SU-DHL-6 (cell line): ENCODE measurements at regions not wholly inside any gene's neighbourhood (a gene's known extent, or its start where the extent isn't known, plus 50 kb on each side); places are given as distances from the start of the nearest gene placed in this dataset.

Experiments
- H2AFZ ChIP-seq: fragments of 200-600 bp; sonication (generic); 2 replicates; pipeline ENCODE4 v1.6.1; 2014; ENCODE audit warnings: low read depth, mild to moderate bottlenecking, moderate library complexity, mixed read lengths, antibody characterized with exemption, low read length; ENCODE audit not compliant: severe bottlenecking
- H3F3A ChIP-seq: fragments of 200-600 bp; shearing (Covaris generic); 2 replicates; pipeline ENCODE4 v1.6.0; 2016; ENCODE audit warnings: antibody characterized with exemption, mild to moderate bottlenecking; ENCODE audit not compliant: insufficient read depth
- H3K27ac ChIP-seq: fragments of 200-600 bp; sonication (generic); 2 replicates; pipeline ENCODE4 v1.5.1; 2016; ENCODE audit warnings: low read depth, mild to moderate bottlenecking, low read length, moderate library complexity, mixed read lengths
- H3K27me3 ChIP-seq: fragments of 200-600 bp; sonication (generic), shearing (Covaris generic); 2 replicates; pipeline ENCODE4 v1.6.0; 2014; ENCODE audit warnings: mild to moderate bottlenecking, low read length
- H3K36me3 ChIP-seq: fragments of 200-600 bp; sonication (generic); 2 replicates; pipeline ENCODE4 v1.6.1; 2014; ENCODE audit warnings: mild to moderate bottlenecking, low read length, mixed read lengths
- H3K4me2 ChIP-seq: fragments of 300-600, 200-600 bp; shearing (Covaris generic), sonication (generic); 2 replicates; pipeline ENCODE4 v1.6.0; 2014; ENCODE audit warnings: low read length, low read depth, mild to moderate bottlenecking; ENCODE audit not compliant: poor library complexity, severe bottlenecking
- H3K4me3 ChIP-seq: fragments of 200-600 bp; sonication (generic); 2 replicates; pipeline ENCODE4 v1.5.1; 2014; ENCODE audit warnings: antibody characterized with exemption, low read length, mild to moderate bottlenecking, mixed read lengths; ENCODE audit not compliant: insufficient read depth, poor library complexity, severe bottlenecking
- H3K79me2 ChIP-seq: fragments of 200-600 bp; sonication (generic); 2 replicates; pipeline ENCODE4 v1.6.1; 2014; ENCODE audit warnings: mild to moderate bottlenecking, low read length, moderate library complexity; ENCODE audit not compliant: insufficient read depth
- H3K9ac ChIP-seq: fragments of 200-600 bp; sonication (generic); 2 replicates; pipeline ENCODE4 v1.7.0; 2014; ENCODE audit warnings: mild to moderate bottlenecking, low read length
- H3K9me2 ChIP-seq: fragments of 200-600 bp; sonication (generic); replicated peaks from 2 replicates; pipeline ENCODE4 v1.6.1; 2014; ENCODE audit warnings: low read length; ENCODE audit not compliant: insufficient read depth
- H3K9me3 ChIP-seq: fragments of 200-600 bp; sonication (generic); 2 replicates; pipeline ENCODE4 v1.6.1; 2014; ENCODE audit warnings: low read length, mixed read lengths; ENCODE audit not compliant: insufficient read depth
- H4K20me1 ChIP-seq: fragments of 200-600 bp; sonication (generic); 2 replicates; pipeline ENCODE4 v1.6.1; 2014; ENCODE audit warnings: low read depth, mild to moderate bottlenecking, antibody characterized with exemption, low read length, moderate library complexity, mixed read lengths
- CTCF ChIP-seq: fragments of 200-600 bp; sonication (generic); IDR thresholded peaks from one replicate; pipeline ENCODE4 v1.5.1; 2017; ENCODE audit warnings: antibody characterized with exemption, mild to moderate bottlenecking, low read length, moderate library complexity; ENCODE audit not compliant: insufficient read depth, poor library complexity, severe bottlenecking
- EZH2phosphoT487 ChIP-seq: fragments of 200-600 bp; sonication (generic), shearing (Covaris generic); conservative IDR thresholded peaks from 2 replicates; pipeline ENCODE4 v1.6.1; 2018; ENCODE audit warnings: mild to moderate bottlenecking, antibody characterized with exemption, low read length, moderate library complexity, mixed read lengths

- Histone ChIP-seq H3K4me2 (no peak overlapping the region), H3K79me2 (no peaks in the 10 kb centered on the region), H3F3A (no peaks in the 10 kb centered on the region), H3K9me2 (no peaks in the 10 kb centered on the region), H3K36me3 (no peaks in the 10 kb centered on the region), H3K27me3 (no peaks in the 10 kb centered on the region), H3K27ac (no peak overlapping the region), H3K9me3 (no peaks in the 10 kb centered on the region), H3K9ac (no peak overlapping the region), H2AFZ (no peak overlapping the region), H3K4me3 (no peak overlapping the region), H4K20me1 (no peaks in the 10 kb centered on the region; the same call in 1 of the 2 replicates)
- no peak for TF ChIP-seq CTCF
- no peak for TF ChIP-seq EZH2phosphoT487
These were observed 168.1 kb upstream of the STAC start for GRCh38 chr3:36212251-36212650.

GRCh38 chr3:36214460-36214859 lies 165.8 kb upstream of the STAC start:
- Histone ChIP-seq H2AFZ (no peak overlapping the region), H3K79me2 (no peaks in the 10 kb centered on the region), H3K4me2 (no peak overlapping the region), H3K4me3 (no peak overlapping the region), H3K9me3 (no peaks in the 10 kb centered on the region), H3K36me3 (no peaks in the 10 kb centered on the region), H3F3A (no peaks in the 10 kb centered on the region), H4K20me1 (no peaks in the 10 kb centered on the region; the same call in 1 of the 2 replicates), H3K27me3 (no peaks in the 10 kb centered on the region), H3K9ac (no peak overlapping the region), H3K27ac (no peak overlapping the region), H3K9me2 (no peaks in the 10 kb centered on the region)
- TF ChIP-seq EZH2phosphoT487 (no peak), CTCF (no peak)

- H3K79me2 ChIP-seq = no peaks in the 10 kb centered on the region
- no peaks in the 10 kb centered on the region; the same call in 1 of the 2 replicates for H4K20me1 ChIP-seq
- no peak overlapping the region for H3K9ac ChIP-seq
- H3K27ac ChIP-seq = no peak overlapping the region
- H3K27me3 ChIP-seq = no peaks in the 10 kb centered on the region
- H3K9me3 ChIP-seq = no peaks in the 10 kb centered on the region
- H3F3A ChIP-seq = no peaks in the 10 kb centered on the region
- H3K9me2 ChIP-seq = no peaks in the 10 kb centered on the region
- H3K4me2 ChIP-seq = no peak overlapping the region
- H3K36me3 ChIP-seq = no peaks in the 10 kb centered on the region
- no peak overlapping the region for H3K4me3 ChIP-seq
- no peak overlapping the region for H2AFZ ChIP-seq
- no peak for TF ChIP-seq EZH2phosphoT487
These were observed 165.1 kb upstream of the STAC start for GRCh38 chr3:36215241-36215640.

GRCh38 chr3:36219398-36219797 lies 160.9 kb upstream of the STAC start:
- H3K79me2 ChIP-seq = no peaks in the 10 kb centered on the region
- H2AFZ ChIP-seq = no peak overlapping the region
- H3K9me3 ChIP-seq = no peaks in the 10 kb centered on the region
- H3K36me3 ChIP-seq = no peaks in the 10 kb centered on the region
- H3K4me3 ChIP-seq = no peak overlapping the region
- TF ChIP-seq EZH2phosphoT487 = no peak
- TF ChIP-seq CTCF = no peak
- H3F3A ChIP-seq = no peaks in the 10 kb centered on the region
- no peaks in the 10 kb centered on the region for H4K20me1 ChIP-seq
- H3K9me2 ChIP-seq = no peaks in the 10 kb centered on the region
- H3K9ac ChIP-seq = no peak overlapping the region
- H3K27me3 ChIP-seq = no peaks in the 10 kb centered on the region
- H3K27ac ChIP-seq = no peak overlapping the region
- no peak overlapping the region for H3K4me2 ChIP-seq
